ENCODE measurements at regions not wholly inside any gene's neighbourhood (a gene's known extent, or its start where the extent isn't known, plus 50 kb on each side); places are given as distances from the start of the nearest gene placed in this dataset.

DNA sequence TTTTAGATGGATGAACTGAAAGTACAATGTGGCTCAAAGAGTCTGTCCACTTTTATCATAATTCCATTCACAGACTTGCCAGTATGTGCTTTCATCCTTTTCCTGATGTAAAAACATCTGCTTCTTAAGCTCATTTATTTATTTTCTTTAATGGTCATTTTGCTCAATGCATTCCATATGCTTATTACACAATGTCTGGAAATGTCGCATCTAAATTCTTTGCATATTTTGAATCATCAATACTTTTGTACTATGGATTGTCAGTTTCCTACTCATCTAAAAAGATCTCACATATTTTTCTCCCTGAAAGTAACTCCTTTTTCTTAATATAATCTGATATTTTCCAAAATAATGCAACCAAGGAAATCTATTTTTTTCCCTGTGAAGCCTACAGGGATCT, 1315.8 kb downstream of the EFNB2 start:
- DNase-seq (ENCODE audit: low read depth), result no peak

DNA sequence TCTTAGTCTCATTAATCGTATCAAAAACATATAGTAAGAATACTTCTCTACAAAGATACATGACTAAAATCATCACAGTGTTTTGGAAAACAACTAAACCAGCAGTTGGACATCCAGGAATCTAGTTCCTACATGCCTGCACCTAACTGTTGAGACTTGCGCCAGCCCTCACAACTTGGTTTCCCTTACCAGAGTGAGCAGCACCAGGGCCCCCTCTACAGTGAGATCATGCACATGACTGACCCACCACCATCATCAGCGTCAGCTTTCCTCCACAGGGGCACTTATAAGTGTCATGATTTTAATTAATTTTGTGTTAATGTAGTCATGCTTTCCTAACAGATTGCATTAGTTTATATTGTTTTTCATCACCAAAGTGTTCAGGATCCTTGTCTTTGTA, 1322.0 kb downstream of the EFNB2 start:
- no peak for DNase-seq (ENCODE audit: low read depth)

DNA sequence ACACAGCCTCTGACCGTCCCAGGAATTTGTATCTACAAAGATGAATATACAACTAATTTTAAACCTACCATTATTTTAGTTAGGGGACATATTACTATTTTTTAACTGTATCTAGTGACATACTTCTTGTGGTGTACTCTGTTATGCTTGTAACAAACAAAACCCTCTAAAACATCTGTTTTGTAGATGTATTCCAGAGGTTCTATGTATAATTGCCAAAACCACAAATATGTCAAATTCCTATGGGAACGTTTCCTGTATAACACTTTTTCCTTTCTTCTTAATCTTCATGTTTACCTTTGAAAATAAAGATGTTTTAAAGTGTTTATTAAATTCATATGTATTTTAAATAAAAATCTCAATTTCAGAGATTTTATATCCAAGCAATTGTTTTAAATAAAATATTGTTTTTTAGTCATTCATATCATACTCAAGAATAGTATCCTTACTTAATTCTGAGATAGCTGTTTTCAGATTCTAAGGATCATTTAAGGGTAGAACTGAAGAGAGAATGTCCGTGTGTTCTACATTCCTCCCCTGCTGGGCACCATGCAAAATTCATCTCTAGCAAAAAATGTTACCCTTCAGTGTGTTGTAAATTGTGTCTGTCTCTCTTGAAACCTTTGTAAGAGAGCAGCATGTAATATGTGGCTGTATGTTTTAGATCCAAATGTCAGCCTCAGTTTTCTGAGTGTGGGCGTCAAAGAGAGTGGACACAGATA, 1327.7 kb downstream of the EFNB2 start:
- no peak for DNase-seq (ENCODE audit: low read depth)

DNA sequence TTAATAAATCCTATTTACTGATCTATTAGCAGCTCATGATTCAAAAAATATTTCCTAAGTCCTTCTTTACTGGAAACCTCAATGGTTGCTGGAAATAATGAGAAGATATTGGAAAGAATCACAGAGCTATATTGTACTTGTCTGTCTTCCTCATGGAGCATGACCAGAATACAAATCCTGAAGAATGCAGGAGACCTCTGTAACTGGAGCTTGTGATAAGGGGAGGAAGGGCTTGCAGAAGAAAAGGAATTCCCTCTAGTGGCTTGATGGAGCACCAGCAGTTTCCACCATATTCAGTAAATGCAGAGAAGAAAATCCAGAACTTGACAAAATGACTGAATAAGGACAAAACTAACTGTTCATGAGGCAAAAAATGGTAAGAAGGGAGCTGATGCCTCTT, 1333.1 kb downstream of the EFNB2 start:
- no peak for DNase-seq (ENCODE audit: low read depth)

DNA sequence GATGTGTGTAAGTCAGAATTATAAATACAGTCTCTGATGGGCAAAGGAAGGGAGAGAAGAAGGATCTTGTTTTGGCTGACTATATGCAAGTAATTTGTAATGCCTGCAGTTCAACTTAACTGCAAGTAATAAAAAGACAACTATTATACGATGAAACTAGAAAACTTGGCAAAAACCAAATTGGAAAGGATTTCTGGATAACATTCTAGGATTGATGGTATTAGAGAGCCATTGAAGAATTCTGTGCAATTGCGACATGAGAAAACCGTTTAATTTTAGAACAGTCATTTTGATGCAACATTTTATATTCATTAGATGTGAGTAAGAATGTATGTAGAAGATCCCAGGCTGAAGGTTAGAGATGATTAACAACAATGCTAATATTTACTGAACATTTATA, 1334.1 kb downstream of the EFNB2 start:
- DNase-seq (ENCODE audit: low read depth), result no peak

DNA sequence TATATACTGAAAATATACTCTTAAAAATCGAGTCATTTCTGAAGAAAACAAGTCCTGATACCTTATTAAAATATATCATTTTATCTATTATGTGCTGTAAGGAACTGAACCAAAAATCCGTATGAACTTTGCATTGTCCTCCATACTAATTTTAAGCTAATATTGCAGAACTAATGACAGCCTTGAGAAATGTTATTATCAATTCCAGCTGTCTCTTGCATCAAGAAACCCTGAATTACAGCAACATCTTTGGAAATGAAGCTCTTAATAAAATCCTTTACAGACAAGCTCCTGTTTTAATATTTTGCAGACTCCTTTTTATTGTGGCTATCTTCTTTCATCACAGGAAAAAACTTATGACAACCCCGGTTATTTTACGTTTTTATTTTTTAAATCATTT, 1335.3 kb downstream of the EFNB2 start:
- DNase-seq (ENCODE audit: low read depth), result no peak

DNA sequence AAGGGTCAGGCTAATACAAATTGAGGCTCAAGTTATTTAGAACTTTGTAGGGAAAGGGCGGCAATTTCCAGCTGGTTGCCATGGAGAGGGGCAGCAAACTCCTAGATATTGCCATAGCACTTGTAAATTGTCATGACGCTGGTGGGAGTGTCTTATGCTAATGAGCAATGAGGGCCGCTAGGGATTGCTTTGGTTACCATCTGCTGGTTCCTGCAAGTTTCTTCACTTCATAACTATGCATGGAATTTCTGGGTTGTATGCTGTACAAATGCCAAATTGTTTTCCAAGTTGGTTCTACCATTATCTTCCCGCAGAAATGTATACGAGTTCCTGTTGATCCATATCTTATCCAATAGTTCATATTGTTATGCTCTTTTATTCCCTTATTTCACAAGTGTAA, 1339.4 kb downstream of the EFNB2 start:
- DNase-seq (ENCODE audit: low read depth), result no peak

DNA sequence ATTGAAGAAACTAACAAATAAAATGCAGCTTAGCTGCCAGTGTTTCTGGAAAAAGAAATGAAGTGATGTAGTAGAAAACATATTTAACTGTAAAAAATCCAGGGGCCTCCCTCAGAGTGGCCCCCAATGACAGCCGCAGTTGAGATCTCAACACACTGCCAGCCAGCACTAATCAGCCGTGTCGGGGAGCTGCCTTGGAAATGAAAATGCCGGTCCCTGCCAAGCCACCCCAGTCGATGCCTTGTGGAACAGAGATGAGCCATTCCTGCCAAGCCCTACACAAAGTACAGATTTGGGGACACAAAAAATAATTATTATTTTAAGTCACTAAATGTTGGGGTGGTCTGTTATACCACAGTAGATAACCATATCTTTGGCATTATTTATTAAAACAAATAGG, 1342.4 kb downstream of the EFNB2 start:
- DNase-seq (ENCODE audit: low read depth), result no peak

DNA sequence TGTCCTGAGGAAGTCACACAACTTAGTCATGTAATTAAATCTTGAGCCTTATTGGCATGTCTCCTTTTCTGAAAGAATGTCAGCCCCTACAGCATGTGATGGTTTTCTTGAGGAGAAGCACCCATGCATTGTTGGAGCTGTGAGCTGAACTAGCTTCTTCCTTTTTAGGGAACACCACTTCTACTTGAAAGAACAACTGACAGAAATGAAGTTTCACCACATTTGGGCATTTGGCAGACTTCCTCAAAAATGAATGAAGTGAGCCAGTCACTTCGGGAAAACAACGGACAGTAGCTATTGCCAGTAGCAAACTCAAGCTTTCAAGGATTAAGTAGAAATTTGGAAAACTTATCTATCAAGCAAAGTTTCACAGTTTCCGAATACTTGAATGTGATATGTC, 1351.3 kb downstream of the EFNB2 start:
- DNase-seq (ENCODE audit: low read depth), result no peak

DNA sequence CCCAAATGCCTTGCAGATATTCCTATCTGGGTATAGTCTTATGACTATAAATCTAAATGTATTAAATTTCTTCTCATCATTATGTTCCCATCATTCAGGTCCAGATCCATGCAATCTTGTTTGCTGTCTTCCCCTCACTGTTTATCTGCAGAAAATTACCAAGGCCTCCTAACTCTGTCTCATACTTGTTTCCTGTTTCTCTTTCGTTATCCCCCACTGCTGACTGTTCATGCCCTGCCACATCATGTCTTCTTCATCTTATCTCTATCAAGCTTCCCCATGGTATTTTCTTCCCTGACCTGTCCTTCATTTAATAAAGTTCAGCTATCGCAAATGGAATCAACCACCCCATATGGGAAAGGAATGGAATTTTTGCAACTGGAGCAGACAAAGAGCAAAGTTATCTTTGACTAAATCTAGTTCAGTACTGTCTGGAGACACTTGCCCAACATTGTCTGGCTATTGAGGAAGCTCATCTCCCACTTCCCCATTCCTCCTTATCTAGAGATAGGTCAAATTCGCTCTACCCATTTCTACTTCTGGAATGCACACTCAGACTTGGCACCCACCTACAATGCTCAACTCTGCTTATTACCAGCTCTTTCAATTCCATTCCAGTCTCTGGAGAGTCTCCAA, 1358.1 kb downstream of the EFNB2 start:
- no peak for DNase-seq (ENCODE audit: low read depth)

DNA sequence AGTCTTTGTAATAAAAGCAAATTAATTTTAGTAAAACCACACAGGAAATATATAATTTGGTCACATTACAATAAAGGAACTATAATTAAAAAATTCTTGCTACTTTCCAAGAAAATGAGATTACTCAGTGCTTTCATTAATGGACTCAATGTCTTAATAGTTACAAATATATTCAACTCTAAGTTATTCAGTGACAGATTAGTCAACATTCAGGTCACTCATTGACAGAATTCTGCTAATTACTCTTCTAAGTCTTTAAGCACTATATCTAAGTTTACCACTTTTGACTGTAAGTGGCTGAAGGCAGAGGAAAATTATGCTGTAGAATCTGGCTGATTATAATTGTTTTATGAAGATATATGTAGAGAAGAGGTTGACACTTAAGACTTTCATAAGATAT, 1365.0 kb downstream of the EFNB2 start:
- DNase-seq (ENCODE audit: low read depth), result no peak

DNA sequence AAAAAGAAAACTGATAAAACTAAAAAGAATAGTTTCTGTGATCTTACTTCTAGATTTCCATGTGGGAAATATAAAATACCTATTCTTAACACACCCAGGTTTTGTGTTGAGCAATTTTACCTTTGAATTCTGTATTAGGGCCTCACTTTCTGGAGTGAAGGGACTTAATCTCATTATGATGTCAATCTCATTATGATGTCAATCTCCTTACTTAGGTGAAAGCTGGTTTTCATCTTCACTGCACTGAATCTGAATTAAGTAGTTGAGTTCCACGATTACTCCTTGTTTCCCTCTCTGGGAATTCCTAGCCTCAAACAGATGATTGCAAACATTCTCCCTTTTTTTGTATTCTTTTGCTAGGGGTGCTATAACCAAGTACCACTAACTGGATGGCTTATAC, 1367.2 kb downstream of the EFNB2 start:
- no peak for DNase-seq (ENCODE audit: low read depth)

DNA sequence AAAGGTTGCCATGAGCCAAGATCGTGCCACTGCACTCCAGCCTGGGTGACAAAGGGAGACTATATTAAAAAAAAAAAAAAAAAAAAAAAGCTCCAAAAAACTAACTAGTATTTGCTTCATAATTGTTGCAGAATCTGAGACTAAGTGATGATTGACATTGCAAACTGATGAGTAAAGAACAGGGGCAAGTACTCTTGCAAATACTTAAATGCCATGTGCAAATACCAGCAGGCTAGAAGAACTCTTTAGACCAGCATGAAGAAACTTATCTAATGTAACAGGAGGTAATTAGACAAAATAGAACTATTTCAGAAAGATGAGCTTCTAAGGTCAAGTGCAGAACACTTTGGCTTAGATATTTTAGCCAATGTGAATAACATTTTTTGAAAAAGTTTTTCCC, 1368.1 kb downstream of the EFNB2 start:
- no peak for DNase-seq (ENCODE audit: low read depth)

DNA sequence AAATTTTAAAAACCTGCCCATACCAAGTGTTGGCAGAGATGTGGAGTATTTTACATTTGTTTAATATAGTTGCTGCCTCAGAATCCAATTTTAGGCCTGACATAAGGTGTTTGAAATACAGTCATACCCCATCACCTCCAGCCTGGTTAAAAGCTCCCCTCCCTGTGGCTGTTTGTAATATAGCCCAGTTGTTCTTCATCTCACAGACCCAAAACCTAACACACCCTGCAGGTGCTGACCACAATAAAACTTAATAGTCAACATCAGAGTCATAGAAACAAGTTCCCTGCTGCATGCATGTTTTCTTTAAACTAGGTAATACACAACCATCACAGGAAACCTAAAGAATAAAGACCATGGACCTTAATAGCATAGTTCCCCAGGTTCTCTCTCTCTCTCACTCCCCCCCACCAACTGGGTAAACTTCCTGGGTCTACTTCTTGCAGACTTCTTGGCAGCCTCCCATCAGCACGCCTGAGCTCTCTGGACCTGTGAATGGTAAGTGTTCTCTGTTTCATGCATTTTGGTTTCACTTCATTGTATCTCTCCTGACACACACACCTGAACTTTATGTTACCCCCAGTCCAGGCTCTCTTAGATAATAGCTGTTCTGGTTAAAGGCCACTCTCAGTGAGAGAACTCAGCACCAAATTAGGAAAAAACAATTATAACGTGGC, 1369.9 kb downstream of the EFNB2 start:
- DNase-seq (ENCODE audit: low read depth), result no peak

DNA sequence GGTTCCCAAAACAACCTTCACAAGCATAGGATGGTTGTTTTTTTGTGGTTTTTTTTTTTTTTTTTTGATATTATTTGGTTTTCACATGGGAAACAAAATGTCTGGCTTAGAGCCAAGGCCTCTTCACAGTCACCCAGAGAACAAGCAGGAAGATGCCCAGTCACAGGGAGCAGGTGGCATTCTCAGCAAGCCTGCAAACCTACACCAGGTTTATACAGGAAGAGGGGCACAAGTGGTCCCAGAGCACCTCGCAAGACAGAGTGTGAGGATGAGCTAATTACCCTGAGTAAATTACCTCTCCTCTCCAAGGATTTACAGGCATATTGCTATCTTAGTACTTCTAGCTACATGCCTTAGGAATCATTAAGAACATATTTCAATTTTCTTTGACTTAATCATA, 1375.6 kb downstream of the EFNB2 start:
- DNase-seq (ENCODE audit: low read depth), result no peak

DNA sequence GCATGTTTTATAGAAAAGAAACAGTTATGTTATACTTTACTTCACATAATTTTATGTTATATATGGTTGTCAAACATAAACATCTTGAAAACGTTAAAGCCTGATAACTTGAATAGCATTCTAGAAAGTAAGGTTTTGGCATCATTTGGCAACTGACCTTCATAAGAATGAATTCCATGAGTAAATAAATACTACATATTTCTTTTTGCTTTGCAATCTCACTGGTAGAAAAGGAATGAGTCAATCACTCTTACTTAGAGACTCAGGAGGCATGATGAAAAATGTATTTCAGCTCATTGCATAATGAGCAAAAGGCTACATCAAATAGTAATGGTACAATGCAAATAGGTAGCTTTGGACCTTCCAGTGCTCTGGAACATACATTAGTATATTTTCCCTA, 1381.9 kb downstream of the EFNB2 start:
- DNase-seq (ENCODE audit: low read depth), result no peak

DNA sequence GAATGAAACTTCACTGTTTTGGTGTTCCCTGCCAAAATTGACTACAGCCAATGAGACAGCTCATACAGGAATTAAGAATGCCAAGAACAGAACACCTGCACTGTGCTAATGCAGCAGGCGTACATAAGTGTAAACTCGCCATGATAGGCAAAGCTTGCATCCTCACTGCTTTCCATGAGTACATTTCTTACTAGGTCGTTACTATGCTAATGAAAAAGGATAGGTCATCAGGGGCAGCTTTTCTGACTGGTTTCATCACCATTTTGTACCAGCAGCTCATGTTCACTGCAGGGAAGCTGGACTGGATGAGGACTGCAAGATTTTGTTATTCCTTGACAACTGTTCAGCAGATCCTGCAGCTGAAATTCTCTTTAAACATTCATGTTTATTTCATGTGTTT, 1383.8 kb downstream of the EFNB2 start:
- DNase-seq (ENCODE audit: low read depth), result no peak

DNA sequence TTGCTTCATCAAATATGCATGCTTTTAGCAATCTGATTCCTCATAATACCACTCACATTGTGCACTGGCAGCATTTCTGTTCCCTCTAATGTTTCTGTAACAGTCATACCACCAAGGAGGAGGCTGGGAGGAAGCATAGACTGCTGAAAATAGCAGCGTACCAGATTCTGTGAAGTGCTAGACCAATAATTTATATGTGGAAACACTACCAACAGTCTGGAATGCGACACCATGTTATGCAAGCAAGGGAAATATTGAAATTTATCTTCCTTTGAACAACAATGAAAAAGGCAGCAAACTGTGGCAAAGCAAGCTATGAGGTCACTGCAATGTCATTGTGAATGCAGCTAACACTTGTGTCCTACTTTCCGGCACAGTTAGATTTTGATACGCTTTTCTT, 1388.0 kb downstream of the EFNB2 start:
- DNase-seq (ENCODE audit: low read depth), result no peak

DNA sequence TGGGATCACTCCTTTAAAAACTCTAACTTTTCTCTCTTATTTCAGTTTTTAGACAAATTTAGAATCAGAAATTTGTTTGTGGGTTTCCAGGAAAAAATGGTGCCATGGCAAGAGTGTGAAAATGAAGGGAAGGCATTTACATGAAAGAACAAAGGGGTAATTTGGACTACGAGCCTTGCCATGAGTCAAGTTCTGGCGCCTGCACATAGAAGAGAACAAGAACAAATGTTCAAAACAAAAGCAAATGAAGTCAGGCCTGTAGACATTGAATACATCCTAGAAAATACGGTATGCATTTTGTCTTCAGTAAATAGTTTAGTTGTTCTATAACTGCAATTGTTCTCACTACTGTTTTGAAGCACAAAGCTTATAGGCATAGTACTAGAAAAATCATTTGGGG, 1390.5 kb downstream of the EFNB2 start:
- no peak for DNase-seq (ENCODE audit: low read depth)

DNA sequence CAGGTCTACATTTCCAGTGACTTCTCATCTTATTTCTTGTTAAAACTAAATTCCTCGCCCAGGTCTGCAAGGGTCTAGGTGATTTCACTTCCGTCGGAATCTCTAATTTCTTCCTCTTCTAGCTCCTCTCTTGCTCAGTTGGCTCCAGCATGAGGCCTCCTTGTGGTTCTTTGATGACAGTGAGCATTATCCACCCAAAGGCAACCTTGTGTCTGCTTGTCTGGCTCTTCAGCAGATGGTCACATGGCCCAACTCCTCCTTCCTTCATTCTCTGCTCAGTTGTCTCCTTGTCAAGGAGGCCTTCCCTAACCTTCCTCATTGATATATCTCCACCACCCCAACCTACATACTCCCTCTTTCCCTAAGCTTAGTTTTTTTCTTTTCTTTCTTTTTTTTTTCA, 1391.4 kb downstream of the EFNB2 start:
- DNase-seq (ENCODE audit: low read depth), result no peak

DNA sequence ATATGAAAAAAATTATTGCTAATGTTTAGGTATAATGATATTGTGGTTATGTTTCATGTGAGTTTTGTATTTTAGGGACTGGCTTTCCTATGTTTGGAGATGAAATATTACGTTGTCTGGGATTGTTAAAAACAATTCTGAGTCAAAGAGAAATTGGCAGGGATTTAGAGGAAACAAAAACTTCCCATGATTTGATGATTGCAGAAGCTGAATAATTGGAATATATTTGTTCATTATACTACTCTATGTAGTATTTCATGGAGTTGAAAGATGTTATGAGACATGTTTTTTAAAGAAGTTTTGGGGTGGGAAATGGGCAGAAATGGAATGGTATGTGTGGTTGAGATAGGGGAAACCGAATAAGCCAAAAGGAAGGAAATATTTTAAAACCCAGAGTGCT, 1392.9 kb downstream of the EFNB2 start:
- DNase-seq (ENCODE audit: low read depth), result no peak

DNA sequence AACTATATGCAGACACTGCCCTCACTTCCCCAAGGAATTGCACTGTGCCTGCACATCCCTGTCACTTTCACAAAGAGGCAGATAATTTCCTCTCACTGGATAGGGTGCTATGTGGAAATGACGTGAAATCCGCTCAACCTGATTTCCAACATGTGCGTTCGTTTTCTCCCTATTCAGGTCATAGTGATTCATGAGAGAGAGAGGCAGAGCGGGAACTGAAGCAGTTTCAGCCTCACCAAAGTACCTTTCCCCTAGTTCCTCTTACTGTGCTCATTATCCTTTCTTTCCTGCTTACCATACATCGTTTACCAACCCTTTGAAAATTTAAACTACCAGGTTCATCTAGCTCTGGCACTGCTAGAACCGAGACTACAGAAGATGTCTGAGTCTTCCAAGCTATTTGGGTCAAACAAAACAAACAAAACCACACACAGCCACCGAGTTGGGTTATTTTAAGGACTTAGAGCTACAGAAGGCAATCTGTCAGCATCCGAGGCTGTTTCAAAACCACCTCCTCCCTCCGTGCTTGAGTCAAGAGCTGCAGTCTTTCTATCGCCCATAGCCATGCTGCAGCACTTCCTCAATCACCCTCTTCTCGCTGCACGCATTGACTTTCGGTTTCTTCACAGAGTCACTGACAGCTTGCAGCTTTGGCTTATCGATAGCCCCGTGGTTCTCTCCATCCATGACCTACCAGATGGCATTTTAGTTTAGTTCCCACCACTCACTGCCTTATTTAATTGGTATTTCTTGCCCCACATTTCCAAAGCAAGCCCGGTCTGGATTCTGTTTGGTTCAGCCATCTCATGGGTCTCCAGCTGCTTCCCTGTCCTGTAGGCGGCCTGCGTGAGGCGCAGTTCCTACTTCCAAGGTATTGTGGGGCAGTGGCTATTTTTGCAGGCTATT, 1395.8 kb downstream of the EFNB2 start:
- peak; percentile 26 for DNase-seq (ENCODE audit: low read depth)

DNA sequence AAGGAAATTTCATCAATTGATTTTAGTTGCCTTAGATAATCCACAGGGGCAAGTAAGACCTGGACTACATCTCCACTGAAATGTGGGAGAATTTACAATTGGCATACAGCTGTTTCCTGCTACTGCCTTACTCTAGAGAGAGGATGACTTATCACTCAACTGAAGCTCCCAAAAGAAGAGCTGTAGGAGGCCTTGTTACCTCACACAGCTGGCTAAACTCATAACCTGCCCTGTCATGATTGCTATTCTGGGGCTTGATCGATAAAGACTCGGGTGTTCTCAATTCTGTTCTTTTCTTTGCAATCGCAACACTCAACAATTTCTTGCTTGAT, 1396.4 kb downstream of the EFNB2 start:
- DNase-seq (ENCODE audit: low read depth), result no peak

All from stimulated activated CD8-positive, alpha-beta memory T cell treated with anti-CD3 and anti-CD28 coated beads, Interleukin-7, amount 100 ng/mL, for 24 hours (primary cell).